Activated CD4-positive, alpha-beta T cell treated with anti-CD3 and anti-CD28 coated beads, Interleukin-2, amount 50 U/mL, for 48 hours (primary cell): ENCODE measurements at regions not wholly inside any gene's neighbourhood (a gene's known extent, or its start where the extent isn't known, plus 50 kb on each side); places are given as distances from the start of the nearest gene placed in this dataset.
"Not testable (repeated sequence)": the region's sequence is repeated elsewhere in the genome, so short reads cannot be mapped to it uniquely, and the experiment has no call there.

Source experiments
- DNase-seq, 2 experiments: peaks; one replicate each; pipeline ENCODE4 v3.0.0-alpha.2; 2020

GRCh38 chr2:175312137-175312536 lies 130.6 kb upstream of the ATP5MC3 start:
- DNase-seq = no peak

GRCh38 chr2:175310813-175311504 lies 129.4 kb upstream of the ATP5MC3 start:
- no peak for DNase-seq

GRCh38 chr2:175309799-175310198 lies 128.3 kb upstream of the ATP5MC3 start:
- DNase-seq = peak; percentile 1 to 15

- no peak for DNase-seq
Observed at GRCh38 chr2:175308005-175308404, 126.5 kb upstream of the ATP5MC3 start.

- no peak for DNase-seq
Observed at GRCh38 chr2:175304541-175304940, 123.0 kb upstream of the ATP5MC3 start.

GRCh38 chr2:175293776-175294175 lies 112.3 kb upstream of the ATP5MC3 start:
- no peak for DNase-seq

GRCh38 chr2:175293195-175293594 lies 111.7 kb upstream of the ATP5MC3 start:
- no peak for DNase-seq

GRCh38 chr2:175282886-175283285 lies 101.4 kb upstream of the ATP5MC3 start:
- no peak for DNase-seq

DNA sequence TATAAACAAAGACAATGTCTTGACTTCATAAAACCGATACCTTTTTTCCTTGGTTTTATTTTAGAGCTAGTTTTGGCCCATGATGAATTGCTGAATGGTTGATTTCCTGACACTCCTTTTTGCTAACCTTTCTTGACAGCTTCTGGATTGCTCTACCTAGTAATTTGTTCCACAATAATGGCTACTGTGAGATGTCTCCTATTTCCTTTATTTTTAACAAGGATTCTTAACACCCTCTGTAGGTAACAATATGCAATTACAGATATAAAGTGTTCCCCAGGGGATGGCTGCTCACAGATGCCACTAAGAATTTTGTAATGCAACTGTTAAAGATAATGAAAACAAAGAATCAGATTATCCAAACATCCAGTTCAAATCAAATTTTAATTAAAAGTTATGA lies 100.8 kb upstream of the ATP5MC3 start:
- no peak for DNase-seq

- DNase-seq = no peak
Observed at GRCh38 chr2:175277772-175278171, 96.3 kb upstream of the ATP5MC3 start.

DNA sequence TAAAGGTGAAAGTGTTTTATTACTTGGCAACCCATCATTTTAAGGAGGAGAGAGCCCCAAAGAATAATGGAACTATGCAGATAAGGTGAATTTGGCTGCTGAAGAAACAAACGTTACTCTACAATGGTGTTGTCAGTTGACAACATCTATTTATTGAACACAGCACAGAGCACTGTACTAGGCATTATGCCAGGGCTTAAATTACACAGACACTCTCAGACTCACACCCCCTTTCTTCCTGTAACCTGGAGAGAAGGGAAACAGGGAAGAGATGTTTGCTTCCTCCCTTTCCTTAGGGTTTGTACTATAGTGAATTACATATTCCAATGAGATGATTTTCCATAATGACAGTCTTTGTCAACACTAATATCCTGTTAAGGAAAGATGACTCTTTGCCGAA lies 94.0 kb upstream of the ATP5MC3 start:
- DNase-seq = no peak

DNA sequence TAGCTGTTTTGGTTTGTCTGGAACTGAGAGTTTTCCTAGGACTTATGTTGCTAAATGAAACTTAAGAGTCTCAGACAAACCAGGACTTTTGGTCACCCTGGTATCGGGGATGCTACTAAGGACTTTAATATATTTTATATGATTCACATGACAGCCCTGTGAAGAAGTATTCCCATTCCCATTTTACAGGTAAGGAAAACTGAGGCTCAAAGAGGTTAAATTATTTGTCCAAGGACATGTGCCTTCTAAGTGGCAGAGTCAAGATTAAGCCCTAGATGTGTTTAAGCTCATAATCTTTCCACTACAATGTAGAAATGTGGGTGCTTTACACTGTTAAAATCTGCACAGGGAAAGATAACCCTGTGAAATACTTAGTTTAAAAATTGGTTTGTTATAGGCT lies 77.7 kb upstream of the ATP5MC3 start:
- DNase-seq = no peak

GRCh38 chr2:175256806-175257585 lies 75.5 kb upstream of the ATP5MC3 start:
- DNase-seq = no peak

DNA sequence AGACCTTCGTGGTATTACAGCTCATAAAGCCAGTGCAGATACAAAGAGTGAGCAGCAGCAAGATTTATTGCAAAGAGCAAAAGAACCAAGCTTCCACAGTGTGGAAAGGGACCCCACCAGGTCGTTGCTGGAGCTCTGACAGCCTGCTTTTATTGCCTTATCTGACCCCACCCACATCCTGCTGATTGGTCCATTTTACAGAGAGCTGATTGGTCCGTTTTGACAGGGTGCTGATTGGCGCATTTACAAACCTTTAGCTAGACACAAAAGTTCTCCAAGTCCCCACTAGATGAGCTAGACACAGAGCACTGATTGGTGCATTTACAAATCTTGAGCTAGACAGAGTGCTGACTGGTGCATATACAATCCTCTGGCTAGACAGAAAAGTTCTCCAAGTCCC lies 74.9 kb upstream of the ATP5MC3 start:
- DNase-seq = not testable (repeated sequence)

GRCh38 chr2:175253871-175254270 lies 72.4 kb upstream of the ATP5MC3 start:
- DNase-seq = no peak

GRCh38 chr2:175251425-175252041 lies 70.0 kb upstream of the ATP5MC3 start:
- no peak for DNase-seq

DNA sequence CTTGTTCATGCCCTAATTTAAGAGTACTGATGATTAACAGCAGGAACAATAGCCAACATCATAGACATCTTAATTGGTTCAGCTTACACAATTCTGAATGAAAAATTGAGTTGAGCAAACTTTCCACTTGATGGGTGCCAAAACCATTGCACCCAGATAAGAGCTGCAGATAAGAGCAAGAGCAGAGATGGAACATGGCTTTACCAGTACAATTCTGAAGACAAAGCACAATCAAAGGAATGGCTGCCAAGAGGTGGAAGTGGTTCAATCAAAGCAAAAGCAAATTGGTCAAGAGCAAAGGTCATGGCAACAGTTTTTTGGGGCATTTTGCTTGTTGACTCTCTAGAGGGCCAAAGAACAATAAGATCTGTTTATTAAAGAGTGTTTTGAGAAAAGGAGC lies 65.6 kb upstream of the ATP5MC3 start:
- no peak for DNase-seq

DNA sequence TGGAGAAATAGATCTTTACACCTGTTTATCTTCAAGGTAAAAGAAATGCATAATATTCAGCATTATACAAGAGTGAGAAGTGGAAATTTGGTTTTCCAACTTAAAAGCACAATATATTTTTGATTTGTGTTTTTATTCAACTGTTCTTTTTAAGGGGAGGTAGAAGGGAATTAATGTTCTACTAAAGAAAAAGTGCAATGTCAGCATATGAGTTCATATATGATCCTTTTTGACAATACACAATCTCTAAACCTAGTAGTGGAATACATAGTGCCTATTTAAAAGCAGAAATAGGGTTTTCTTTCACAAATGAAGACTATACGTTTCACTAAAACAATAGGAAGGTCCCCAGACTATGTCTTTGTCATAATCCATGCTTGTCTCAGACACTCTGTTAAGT lies 63.2 kb upstream of the ATP5MC3 start:
- no peak for DNase-seq

GRCh38 chr2:175241691-175242090 lies 60.2 kb upstream of the ATP5MC3 start:
- no peak for DNase-seq

DNA sequence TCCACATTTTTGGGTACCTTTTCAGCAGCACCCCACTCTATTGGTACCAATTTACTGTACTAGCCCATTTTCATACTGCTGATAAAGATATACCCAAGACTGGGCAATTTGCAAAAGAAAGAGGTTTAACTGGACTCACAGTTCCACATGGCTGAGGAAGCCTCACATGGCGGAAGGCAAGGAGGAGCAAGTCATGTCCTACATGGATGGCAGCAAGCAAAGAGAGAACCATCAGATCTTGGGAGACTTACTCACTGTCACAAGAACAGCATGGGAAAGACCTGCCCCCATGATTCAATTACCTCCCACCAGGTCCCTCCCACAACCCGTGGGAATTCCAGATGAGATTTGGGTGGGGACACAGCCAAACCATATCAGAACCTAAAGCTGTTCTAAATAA lies 58.5 kb upstream of the ATP5MC3 start:
- DNase-seq = not testable (repeated sequence)

DNA sequence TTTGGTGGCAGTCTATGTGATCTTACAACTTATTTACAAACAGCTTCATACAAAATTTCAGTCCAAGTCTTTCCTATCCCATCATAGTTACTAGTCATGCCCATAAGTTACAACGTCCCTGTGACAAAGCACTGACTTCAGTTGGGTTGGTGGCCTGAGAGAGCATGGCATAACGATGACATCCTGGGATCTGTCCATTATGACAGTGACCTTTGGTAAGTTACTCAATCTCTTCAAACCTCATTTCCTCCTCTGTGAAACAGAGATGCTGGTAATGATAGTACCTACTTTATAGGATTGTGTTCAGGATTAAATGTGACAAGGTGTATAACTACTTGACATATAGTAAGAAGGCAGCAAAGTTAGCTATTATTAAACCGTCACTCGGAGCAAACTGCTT lies 55.4 kb upstream of the ATP5MC3 start:
- no peak for DNase-seq

- DNase-seq = no peak
Observed at GRCh38 chr2:175234650-175235049, 53.1 kb upstream of the ATP5MC3 start.

GRCh38 chr2:175234153-175234552 lies 52.6 kb upstream of the ATP5MC3 start:
- no peak for DNase-seq

- no peak for DNase-seq
Observed at GRCh38 chr2:175233135-175233719, 51.7 kb upstream of the ATP5MC3 start.
